Left colon (tissue), 2 donors: ENCODE measurements at regions not wholly inside any gene's neighbourhood (a gene's known extent, or its start where the extent isn't known, plus 50 kb on each side); places are given as distances from the start of the nearest gene placed in this dataset.

ENCODE experiments used
- ATAC-seq: fragments of 200-7000 bp; cut with Tn5 transposase; one replicate; pipeline ENCODE4 v1.9.1; 2020; ENCODE audit warnings: mild to moderate bottlenecking, moderate library complexity
- DNase-seq, 2 donors: peaks; one replicate each; pipeline ENCODE4 v3.0.0-alpha.2; 2020
- intact Hi-C, 2 donors: fragments of 100-400 bp; cut with DNase I in 1 of 2; cut with micrococcal nuclease in 1 of 2; formaldehyde crosslinking; loops; one replicate each; pipeline versions ENCODE4 v1.11.2 to v1.14.0; 2022; cut with DNase I, micrococcal nuclease
- donor health status: DM: no; HTN: no; CAD: no.
- donor health status: DM: yes; HTN: yes; CAD: no.

GRCh38 chr19:30144242-30144758 lies 202.3 kb downstream of the URI1 start:
- DNase-seq: peak in 1 of 2 donors; percentile 18
- intact Hi-C loops: no loop called here
- ATAC-seq: peak; percentile 42

- DNase-seq (peak in 1 of 2 donors; percentile 32), ATAC-seq (peak; percentile 72)
- intact Hi-C loops: no loop called here
These were observed 202.8 kb downstream of the URI1 start for GRCh38 chr19:30144802-30145201.

- intact Hi-C loops: no loop called here
- DNase-seq (no peak), ATAC-seq (no peak)
These were observed 203.4 kb downstream of the URI1 start for GRCh38 chr19:30145467-30145866.

GRCh38 chr19:30146346-30146745 lies 204.3 kb downstream of the URI1 start:
- intact Hi-C loops: no loop called here
- DNase-seq: no peak
- ATAC-seq: peak; percentile 50

- intact Hi-C loops: no loop called here
- DNase-seq (no peak), ATAC-seq (peak; percentile 80)
These were observed 206.2 kb downstream of the URI1 start for GRCh38 chr19:30148039-30148790.

- no peak for DNase-seq
- ATAC-seq: no peak
- intact Hi-C loops: no loop called here
These were observed 206.8 kb downstream of the URI1 start for GRCh38 chr19:30148803-30149202.

- no peak for DNase-seq
- intact Hi-C loops: no loop called here
- no peak for ATAC-seq
These were observed 207.3 kb downstream of the URI1 start for GRCh38 chr19:30149300-30149699.

GRCh38 chr19:30150626-30151025 lies 208.6 kb downstream of the URI1 start:
- DNase-seq (no peak), ATAC-seq (no peak)
- intact Hi-C loops: no loop called here

- DNase-seq (no peak), ATAC-seq (no peak)
- intact Hi-C loops: no loop called here
These were observed 209.0 kb downstream of the URI1 start for GRCh38 chr19:30151081-30151480.

GRCh38 chr19:30152510-30153291 lies 210.7 kb downstream of the URI1 start:
- intact Hi-C loops: no loop called here
- DNase-seq (no peak), ATAC-seq (peak; percentile 58)

GRCh38 chr19:30153326-30154210 lies 211.5 kb downstream of the URI1 start:
- intact Hi-C loops: no loop called here
- DNase-seq (no peak), ATAC-seq (no peak)

GRCh38 chr19:30154410-30154809 lies 212.4 kb downstream of the URI1 start:
- ATAC-seq: no peak
- DNase-seq: no peak
- intact Hi-C loops: no loop called here

GRCh38 chr19:30155381-30156200 lies 213.6 kb downstream of the URI1 start:
- no peak for DNase-seq
- intact Hi-C loops: no loop called here
- ATAC-seq: no peak

- DNase-seq: no peak
- no peak for ATAC-seq
- intact Hi-C loops: no loop called here
These were observed 214.6 kb downstream of the URI1 start for GRCh38 chr19:30156646-30157045.

GRCh38 chr19:30158067-30158892 lies 213.9 kb upstream of the ZNF536 start:
- intact Hi-C loops: no loop called here
- DNase-seq: no peak
- ATAC-seq: no peak

GRCh38 chr19:30158893-30159245 lies 213.3 kb upstream of the ZNF536 start:
- DNase-seq (no peak), ATAC-seq (no peak)
- intact Hi-C loops: no loop called here

GRCh38 chr19:30159636-30160035 lies 212.5 kb upstream of the ZNF536 start:
- ATAC-seq: no peak
- intact Hi-C loops: no loop called here
- no peak for DNase-seq

GRCh38 chr19:30160426-30160825 lies 211.8 kb upstream of the ZNF536 start:
- DNase-seq: no peak
- intact Hi-C loops: no loop called here
- no peak for ATAC-seq
